SU-DHL-6 (cell line): ENCODE measurements at regions not wholly inside any gene's neighbourhood (a gene's known extent, or its start where the extent isn't known, plus 50 kb on each side); places are given as distances from the start of the nearest gene placed in this dataset.

Source experiments
- CTCF ChIP-seq: fragments of 200-600 bp; sonication (generic); IDR thresholded peaks from one replicate; pipeline ENCODE4 v1.5.1; 2017; ENCODE audit warnings: antibody characterized with exemption, mild to moderate bottlenecking, low read length, moderate library complexity; ENCODE audit not compliant: insufficient read depth, poor library complexity, severe bottlenecking
- EZH2phosphoT487 ChIP-seq: fragments of 200-600 bp; sonication (generic), shearing (Covaris generic); conservative IDR thresholded peaks from 2 replicates; pipeline ENCODE4 v1.6.1; 2018; ENCODE audit warnings: mild to moderate bottlenecking, antibody characterized with exemption, low read length, moderate library complexity, mixed read lengths

DNA sequence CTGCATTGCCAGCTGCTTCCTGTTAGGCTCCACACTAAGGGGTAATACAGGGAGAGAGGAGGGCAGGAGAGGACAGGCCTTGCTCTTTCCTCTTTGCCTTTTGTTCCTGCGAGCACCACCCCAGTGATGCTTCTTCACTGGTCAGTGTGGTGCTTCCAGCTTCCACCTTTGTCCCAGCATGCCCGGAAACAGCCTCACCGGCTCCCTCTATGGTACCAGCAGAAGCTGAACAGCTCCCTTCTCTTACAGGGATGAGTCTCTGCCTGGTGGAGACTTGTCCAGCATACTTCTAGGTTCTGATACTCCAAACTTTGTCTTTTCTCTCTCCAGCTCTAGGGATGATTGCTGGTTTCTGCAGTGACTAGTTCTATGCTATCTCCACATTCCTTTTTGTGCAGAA is 413.3 kb downstream of the TSN start:
- TF ChIP-seq CTCF: no peak
- TF ChIP-seq EZH2phosphoT487: no peak
